Activated CD4-positive, alpha-beta T cell treated with anti-CD3 and anti-CD28 coated beads, Interleukin-2, amount 10 ng/mL, durations not matched to agents 24 days and 14 days (primary cell): ENCODE measurements at regions not wholly inside any gene's neighbourhood (a gene's known extent, or its start where the extent isn't known, plus 50 kb on each side); places are given as distances from the start of the nearest gene placed in this dataset.
"Not testable (repeated sequence)": the region's sequence is repeated elsewhere in the genome, so short reads cannot be mapped to it uniquely, and the experiment has no call there.

Experiments
- DNase-seq: peaks from one replicate; pipeline ENCODE4 v3.0.0; 2022
- H3K27ac Mint-ChIP-seq: one replicate; pipeline ENCODE4 v1.8.0; 2022; ENCODE audit warnings: mild to moderate bottlenecking, mixed read lengths
- H3K27me3 Mint-ChIP-seq: one replicate; pipeline ENCODE4 v1.8.0; 2022; ENCODE audit warnings: mixed read lengths
- H3K36me3 Mint-ChIP-seq: one replicate; pipeline ENCODE4 v1.8.0; 2022; ENCODE audit warnings: low read depth, mild to moderate bottlenecking, mixed read lengths
- H3K4me1 Mint-ChIP-seq: one replicate; pipeline ENCODE4 v1.8.0; 2021; ENCODE audit warnings: mixed read lengths
- H3K4me3 Mint-ChIP-seq: one replicate; pipeline ENCODE4 v1.8.0; 2022; ENCODE audit warnings: mild to moderate bottlenecking, moderate library complexity, mixed read lengths
- H3K9me3 Mint-ChIP-seq: one replicate; pipeline ENCODE4 v1.8.0; 2021; ENCODE audit warnings: mixed read lengths
- intact Hi-C: fragments of 100-400 bp; cut with micrococcal nuclease; formaldehyde crosslinking; loops from one replicate; pipeline ENCODE4 v1.15.1; 2023

DNA sequence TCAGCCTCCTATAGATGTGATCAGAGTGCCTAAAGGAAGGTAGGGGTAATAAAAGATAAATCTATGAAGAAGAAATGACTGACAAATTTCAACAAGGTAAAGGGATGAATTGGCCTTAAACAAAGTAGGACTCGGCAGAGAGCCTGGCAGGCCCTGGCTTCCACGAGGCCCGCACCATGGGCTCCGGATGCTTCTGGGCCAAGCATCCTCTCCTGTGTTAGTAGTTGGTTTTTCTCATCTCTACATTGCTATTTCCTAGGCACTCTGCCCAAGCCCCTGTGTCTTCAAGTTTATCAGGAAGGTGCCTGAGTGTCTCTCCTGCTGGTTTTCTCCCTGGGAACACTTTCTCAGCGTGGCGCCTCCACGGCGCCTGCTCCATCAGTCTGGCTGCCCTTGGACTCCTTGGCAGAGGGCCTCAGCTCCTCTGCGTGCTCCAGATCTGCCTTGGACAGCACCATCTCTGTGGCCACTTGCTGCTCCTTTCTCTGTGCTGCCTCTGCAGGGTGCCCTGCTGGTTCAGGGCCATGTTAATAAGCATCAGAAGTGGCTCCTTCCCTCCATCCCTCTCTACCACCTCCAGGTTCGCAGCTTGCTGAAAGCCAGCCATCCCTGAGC, 413.3 kb upstream of the DPP6 start:
- no peak for DNase-seq
- intact Hi-C loops, result no loop called here
- no peaks in the 10 kb centered on the region for H3K27me3 Mint-ChIP-seq
- H3K9me3 Mint-ChIP-seq, result peaks cover 14% of the 10 kb centered on the region
- no peak overlapping the region for H3K4me3 Mint-ChIP-seq
- no peak overlapping the region for H3K27ac Mint-ChIP-seq
- H3K4me1 Mint-ChIP-seq, result no peaks in the 10 kb centered on the region
- H3K36me3 Mint-ChIP-seq, result no peaks in the 10 kb centered on the region

DNA sequence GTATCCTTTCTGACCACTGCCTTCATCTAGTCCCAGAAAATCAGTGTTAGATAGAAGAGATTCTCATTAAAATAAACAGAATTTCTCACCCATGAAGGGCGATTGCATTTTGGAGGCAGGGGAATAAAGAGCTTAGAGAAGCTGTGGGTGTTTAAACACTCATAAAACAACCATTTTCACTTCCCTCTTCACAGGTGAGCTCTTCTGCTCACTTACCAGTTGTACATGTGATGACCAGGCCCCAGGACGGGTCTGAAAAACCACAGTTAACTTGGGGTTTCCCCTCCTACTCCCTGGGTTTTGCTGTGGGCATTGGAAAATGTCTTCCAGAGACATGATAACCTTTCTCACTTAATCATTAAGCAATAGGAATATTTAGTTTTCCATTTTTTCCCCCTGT, 411.6 kb upstream of the DPP6 start:
- H3K36me3 Mint-ChIP-seq, result no peaks in the 10 kb centered on the region
- H3K4me1 Mint-ChIP-seq, result no peaks in the 10 kb centered on the region
- peaks cover 19% of the 10 kb centered on the region for H3K9me3 Mint-ChIP-seq
- intact Hi-C loops, result no loop called here
- no peak for DNase-seq
- no peak overlapping the region for H3K27ac Mint-ChIP-seq
- H3K27me3 Mint-ChIP-seq, result no peaks in the 10 kb centered on the region
- no peak overlapping the region for H3K4me3 Mint-ChIP-seq

DNA sequence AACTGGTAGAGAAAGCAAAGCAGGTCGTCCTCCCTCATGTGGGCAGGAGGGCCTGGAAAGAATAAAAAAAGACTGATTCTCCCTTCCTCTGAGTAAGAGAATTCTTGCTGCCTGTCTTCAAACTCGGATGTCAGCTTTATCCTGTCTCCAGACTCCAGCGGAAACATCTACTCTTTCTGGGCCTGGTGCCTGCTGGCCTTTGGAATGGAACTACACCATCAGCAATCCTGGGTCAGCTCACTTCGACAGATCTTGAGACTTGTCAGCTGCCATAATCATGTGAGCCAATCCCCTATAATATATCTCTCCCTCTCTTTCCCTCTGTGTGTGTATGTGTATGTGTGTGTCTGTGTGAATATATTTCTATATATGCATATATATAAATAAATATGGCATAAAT, 411.0 kb upstream of the DPP6 start:
- Mint-ChIP-seq H3K36me3 (no peaks in the 10 kb centered on the region), H3K27me3 (no peaks in the 10 kb centered on the region), H3K27ac (no peak overlapping the region), H3K9me3 (peaks cover 21% of the 10 kb centered on the region), H3K4me3 (no peak overlapping the region), H3K4me1 (no peaks in the 10 kb centered on the region)
- no peak for DNase-seq
- intact Hi-C loops, result no loop called here

DNA sequence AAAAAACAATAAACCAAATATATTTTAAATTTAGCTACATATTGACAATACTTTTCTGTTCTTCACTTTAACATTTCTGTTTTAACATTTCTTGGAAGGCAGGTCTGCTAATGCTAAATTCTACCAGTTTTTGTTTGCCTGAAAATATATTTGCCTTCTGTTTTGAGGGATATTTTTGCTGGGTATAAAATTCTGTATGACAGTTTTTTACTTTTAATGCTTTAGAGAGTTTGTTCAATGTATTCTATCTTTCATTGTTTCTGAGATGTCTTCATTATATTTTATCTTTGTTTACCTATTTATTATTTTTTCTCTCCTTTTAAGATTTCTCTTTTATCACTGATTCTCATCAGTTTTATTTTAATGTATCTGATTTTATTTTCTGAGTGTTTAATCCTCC, 409.2 kb upstream of the DPP6 start:
- Mint-ChIP-seq H3K4me3 (no peak overlapping the region), H3K9me3 (peaks cover 21% of the 10 kb centered on the region), H3K4me1 (no peaks in the 10 kb centered on the region), H3K36me3 (no peaks in the 10 kb centered on the region), H3K27me3 (no peaks in the 10 kb centered on the region), H3K27ac (no peak overlapping the region)
- DNase-seq, result no peak
- intact Hi-C loops, result no loop called here

DNA sequence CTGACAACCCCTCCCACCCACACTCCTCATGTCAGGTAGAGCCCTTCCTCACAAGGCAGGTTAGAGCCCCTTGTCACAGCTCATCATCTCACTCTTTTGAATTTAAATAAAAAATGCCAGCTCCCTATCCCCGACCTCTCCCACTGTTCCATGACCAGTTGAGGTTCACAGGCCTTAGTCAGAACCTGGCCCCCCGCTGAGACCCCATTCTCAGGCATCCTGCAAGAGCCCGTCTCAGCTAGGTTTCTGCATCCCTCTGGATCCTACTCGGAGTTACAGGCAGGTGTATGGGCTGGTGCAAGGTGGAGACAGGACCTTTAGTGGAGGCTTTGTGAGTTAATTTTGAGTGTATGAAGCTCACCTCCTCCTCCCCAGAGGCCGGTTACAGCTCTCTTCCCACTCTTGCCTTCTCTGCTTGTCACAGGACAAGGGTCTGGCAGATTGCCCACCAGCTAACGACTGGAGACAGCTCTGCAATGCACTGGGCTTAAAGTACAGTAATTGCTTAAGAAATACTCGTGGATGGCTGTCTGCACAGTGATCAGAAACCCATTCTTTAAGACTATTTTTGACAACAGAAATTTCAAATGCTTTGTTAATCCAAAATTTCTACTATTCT, 394.9 kb upstream of the DPP6 start:
- intact Hi-C loops, result no loop called here

DNA sequence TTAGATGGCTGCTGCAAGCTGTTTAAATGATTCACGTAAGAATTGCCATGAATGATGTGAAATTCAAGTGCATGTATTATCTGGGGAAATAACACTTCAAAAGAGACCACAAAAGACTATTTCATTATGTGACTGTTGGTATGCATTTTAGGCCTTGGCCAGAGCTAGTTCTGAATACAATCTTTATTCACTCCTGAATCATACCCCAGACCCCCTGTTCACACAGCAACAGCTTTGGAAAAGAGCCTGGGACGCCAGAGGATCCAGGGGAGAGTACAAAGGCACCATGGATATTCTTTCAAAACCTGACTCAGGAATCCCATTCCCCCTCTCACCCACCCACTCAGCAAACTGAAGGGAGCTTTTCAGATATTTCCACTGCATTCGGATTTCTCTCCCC, 377.1 kb upstream of the DPP6 start:
- H3K27me3 Mint-ChIP-seq, result no peaks in the 10 kb centered on the region
- H3K36me3 Mint-ChIP-seq, result no peaks in the 10 kb centered on the region
- no peak for DNase-seq
- intact Hi-C loops, result no loop called here
- no peak overlapping the region for H3K27ac Mint-ChIP-seq
- H3K4me1 Mint-ChIP-seq, result no peaks in the 10 kb centered on the region
- no peaks in the 10 kb centered on the region for H3K9me3 Mint-ChIP-seq
- no peak overlapping the region for H3K4me3 Mint-ChIP-seq

More for the DNA sequence above, 394.9 kb upstream of the DPP6 start:
- no peak overlapping the region for H3K27ac Mint-ChIP-seq
- no peak overlapping the region for H3K4me3 Mint-ChIP-seq
- H3K9me3 Mint-ChIP-seq, result peaks cover 4% of the 10 kb centered on the region
- no peak for DNase-seq
- no peaks in the 10 kb centered on the region for H3K4me1 Mint-ChIP-seq
- H3K36me3 Mint-ChIP-seq, result no peaks in the 10 kb centered on the region
- H3K27me3 Mint-ChIP-seq, result no peaks in the 10 kb centered on the region

DNA sequence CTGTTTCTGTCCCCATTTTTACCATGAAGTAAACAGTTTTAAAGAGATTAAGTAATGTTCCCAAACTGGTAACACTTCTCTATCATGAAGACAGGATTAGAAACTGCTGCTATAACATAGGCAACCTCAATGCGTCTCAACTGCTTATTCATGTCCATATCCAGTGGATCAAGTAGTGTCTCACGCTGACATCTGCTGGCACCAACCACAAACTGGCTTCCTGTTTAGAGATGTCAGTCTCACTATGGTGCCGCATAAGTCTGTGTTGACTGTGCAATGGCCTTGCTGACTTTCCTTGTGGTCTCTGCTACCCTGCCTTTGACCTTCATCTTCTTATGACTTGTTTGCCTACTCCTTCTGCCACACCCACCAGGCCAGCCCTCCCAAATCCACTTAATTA, 369.6 kb upstream of the DPP6 start:
- H3K36me3 Mint-ChIP-seq, result no peaks in the 10 kb centered on the region
- no peak overlapping the region for H3K4me3 Mint-ChIP-seq
- H3K4me1 Mint-ChIP-seq, result no peaks in the 10 kb centered on the region
- H3K9me3 Mint-ChIP-seq, result peaks cover 7% of the 10 kb centered on the region
- no peak overlapping the region for H3K27ac Mint-ChIP-seq
- no peak for DNase-seq
- intact Hi-C loops, result no loop called here
- H3K27me3 Mint-ChIP-seq, result no peaks in the 10 kb centered on the region

DNA sequence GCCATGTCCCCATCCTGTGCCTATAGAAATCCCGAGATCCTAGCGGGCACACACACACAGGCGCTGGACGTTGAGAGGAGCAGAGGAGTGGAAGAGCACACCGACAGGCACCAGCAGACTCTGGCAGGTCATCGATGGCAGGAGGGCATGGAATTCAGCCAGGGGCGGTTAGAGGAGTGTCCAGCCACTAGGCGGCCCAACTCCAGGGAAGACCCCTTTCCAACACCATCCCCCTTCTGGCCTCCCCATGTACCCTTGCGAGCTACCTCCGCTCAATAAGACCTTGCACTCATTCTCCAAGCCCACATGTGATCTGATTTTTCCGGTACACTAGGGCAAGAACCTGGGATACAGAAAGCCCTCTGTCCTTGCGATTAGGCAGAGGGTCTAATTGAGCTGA, 356.0 kb upstream of the DPP6 start:
- peaks cover 5% of the 10 kb centered on the region for H3K9me3 Mint-ChIP-seq
- no peaks in the 10 kb centered on the region for H3K4me1 Mint-ChIP-seq
- no peaks in the 10 kb centered on the region for H3K36me3 Mint-ChIP-seq
- intact Hi-C loops, result no loop called here
- no peak for DNase-seq
- no peak overlapping the region for H3K27ac Mint-ChIP-seq
- no peaks in the 10 kb centered on the region for H3K27me3 Mint-ChIP-seq
- H3K4me3 Mint-ChIP-seq, result no peak overlapping the region

DNA sequence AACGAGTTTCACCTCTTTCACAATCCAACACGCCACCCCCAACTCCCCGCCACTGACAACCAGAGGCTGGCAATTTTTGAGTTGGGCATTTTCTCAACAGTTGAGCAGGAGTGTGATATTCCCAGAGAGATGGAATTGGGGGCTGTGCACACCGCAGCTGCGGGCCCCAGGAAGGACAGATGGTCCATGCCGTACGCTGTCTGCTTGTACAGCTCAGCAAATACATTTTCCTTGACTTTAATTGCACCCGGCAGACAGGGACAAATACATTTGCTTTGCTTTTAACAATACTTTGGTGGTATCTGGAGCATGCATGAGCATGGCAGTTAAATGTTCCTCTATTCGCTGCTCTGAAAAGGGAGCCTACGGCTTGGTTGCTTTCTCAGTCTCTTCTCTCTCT, 354.2 kb upstream of the DPP6 start:
- peaks cover 5% of the 10 kb centered on the region for H3K9me3 Mint-ChIP-seq
- H3K4me3 Mint-ChIP-seq, result no peak overlapping the region
- no peaks in the 10 kb centered on the region for H3K4me1 Mint-ChIP-seq
- H3K36me3 Mint-ChIP-seq, result no peaks in the 10 kb centered on the region
- no peaks in the 10 kb centered on the region for H3K27me3 Mint-ChIP-seq
- no peak overlapping the region for H3K27ac Mint-ChIP-seq
- intact Hi-C loops, result no loop called here
- DNase-seq, result no peak

DNA sequence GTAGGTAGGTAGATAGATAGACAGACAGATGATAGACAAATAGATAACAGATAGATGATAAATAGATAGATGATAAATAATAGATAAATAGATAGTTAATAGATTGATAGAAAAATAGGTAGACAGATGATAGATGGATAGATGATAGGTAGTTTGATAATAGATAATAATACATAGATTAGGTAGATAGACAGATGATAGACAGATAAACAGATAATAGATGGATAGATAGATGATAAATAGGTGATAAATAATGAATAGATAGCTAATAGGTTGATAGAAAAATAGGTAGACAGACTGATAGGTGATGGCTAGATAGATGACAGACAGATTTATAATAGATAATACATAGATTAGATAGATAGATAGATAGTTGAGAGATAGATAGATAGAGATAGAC, 350.5 kb upstream of the DPP6 start:
- Mint-ChIP-seq H3K4me1 (no peaks in the 10 kb centered on the region), H3K36me3 (no peaks in the 10 kb centered on the region), H3K27ac (no peak overlapping the region), H3K27me3 (no peaks in the 10 kb centered on the region), H3K9me3 (peaks cover 5% of the 10 kb centered on the region), H3K4me3 (no peak overlapping the region)
- no peak for DNase-seq
- intact Hi-C loops, result no loop called here

DNA sequence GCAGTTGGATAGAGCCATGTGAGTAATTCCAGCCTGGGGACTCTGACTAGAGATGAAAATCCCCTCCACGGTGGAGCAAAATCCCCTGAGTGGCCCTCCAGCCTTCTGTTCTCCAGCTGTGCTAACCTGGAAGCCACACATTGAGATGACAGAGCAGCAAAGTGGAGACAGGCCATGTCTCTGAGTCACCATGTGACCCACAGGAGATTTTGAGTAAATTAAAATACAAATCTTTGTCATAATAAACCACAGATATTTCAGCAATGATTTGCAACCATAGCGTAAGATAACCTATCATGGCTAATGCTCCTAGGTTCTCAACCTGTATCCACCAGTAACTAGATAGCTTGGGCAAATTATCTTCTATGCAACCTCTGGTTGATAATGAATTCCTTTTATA, 328.3 kb upstream of the DPP6 start:
- H3K4me1 Mint-ChIP-seq, H3K9me3 Mint-ChIP-seq, H3K4me3 Mint-ChIP-seq, H3K27me3 Mint-ChIP-seq, H3K27ac Mint-ChIP-seq, H3K36me3 Mint-ChIP-seq, intact Hi-C loops, DNase-seq: not testable (repeated sequence)

DNA sequence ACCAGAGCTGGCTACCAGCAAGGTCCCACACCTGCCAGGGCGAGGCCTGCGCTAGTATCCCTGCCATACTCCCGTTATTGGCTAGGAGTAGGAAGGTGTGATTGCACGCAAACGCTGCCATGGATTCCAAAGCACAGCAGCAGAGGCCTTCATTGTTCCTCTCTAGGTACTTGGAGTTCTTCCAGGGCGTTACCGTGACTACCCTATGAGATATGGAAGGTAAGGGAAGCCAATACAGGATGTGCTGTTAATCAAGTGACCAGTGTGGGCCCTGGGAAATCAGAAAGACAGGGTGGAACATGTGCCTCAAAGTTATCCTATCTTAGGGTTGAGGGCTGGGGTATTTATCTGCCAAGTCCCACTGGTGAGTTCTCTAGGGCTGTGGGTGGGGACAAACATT, 320.7 kb upstream of the DPP6 start:
- H3K4me1 Mint-ChIP-seq, H3K27me3 Mint-ChIP-seq, H3K27ac Mint-ChIP-seq, H3K4me3 Mint-ChIP-seq, intact Hi-C loops, H3K9me3 Mint-ChIP-seq, DNase-seq, H3K36me3 Mint-ChIP-seq: not testable (repeated sequence)

DNA sequence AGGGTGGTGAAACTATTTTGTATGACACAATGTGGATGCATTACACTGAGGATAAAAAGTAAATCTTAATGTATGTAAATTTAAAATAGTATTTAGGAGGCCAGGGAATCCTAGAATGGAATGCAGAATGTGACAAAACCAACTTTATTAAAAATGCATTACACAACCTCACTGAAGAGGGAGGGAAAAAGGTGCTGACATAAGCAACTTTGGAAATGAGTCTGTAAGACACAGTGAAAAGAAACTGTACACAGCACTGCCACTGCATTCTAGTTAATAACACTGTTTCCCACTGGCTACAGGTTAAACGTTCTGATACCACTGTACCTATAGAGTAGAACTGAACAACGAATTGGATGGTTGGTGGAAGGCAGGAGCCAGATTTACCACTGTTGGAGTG, 308.8 kb upstream of the DPP6 start:
- intact Hi-C loops, H3K27me3 Mint-ChIP-seq, H3K4me3 Mint-ChIP-seq, H3K9me3 Mint-ChIP-seq, DNase-seq, H3K27ac Mint-ChIP-seq, H3K36me3 Mint-ChIP-seq, H3K4me1 Mint-ChIP-seq: not testable (repeated sequence)

DNA sequence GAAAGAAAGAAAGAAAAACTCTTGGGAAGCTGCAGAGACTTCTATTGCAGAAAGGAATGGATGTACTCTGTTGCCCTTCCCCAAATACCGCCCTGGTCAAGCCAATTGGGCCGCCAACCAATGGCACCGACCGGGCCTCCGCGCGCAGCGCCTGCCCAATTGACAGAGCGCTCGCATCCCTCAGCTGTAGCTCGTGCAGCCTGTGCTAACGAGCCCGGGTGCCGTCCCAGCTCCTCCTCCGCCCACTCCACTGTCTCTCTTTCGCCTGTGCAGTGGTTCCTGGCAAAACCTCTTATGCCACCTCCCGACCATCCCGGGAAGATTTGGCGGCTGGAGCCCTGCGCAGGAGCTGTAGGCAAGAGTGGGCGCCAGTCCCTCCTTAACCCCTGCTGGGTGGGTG, 304.2 kb upstream of the DPP6 start:
- H3K27me3 Mint-ChIP-seq, H3K9me3 Mint-ChIP-seq, H3K4me3 Mint-ChIP-seq, H3K36me3 Mint-ChIP-seq, H3K4me1 Mint-ChIP-seq, intact Hi-C loops, DNase-seq, H3K27ac Mint-ChIP-seq: not testable (repeated sequence)

DNA sequence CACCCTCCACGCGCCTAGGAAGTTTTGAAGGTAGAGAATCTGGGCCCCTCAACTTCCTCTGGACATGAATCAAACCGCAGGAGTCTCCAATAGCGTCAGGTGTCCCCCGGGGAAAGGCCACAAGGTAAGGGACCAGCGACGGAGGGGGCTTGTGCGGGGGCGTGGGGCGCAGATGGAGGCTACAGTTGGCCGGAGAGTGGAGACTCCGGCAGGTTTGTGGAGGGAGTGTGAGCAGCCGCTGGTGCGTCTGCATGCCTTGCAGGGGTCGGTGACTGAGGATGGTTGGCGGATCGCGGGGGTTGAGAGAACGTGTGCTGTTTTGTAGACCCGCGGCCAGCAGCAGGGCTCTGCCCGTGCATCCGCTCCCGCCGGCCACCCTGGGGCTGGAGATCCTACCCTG, 303.3 kb upstream of the DPP6 start:
- H3K27ac Mint-ChIP-seq, DNase-seq, H3K4me3 Mint-ChIP-seq, H3K4me1 Mint-ChIP-seq, H3K27me3 Mint-ChIP-seq, H3K36me3 Mint-ChIP-seq, intact Hi-C loops, H3K9me3 Mint-ChIP-seq: not testable (repeated sequence)
